Endothelial cell of umbilical vein (primary cell): ENCODE measurements at regions not wholly inside any gene's neighbourhood (a gene's known extent, or its start where the extent isn't known, plus 50 kb on each side); places are given as distances from the start of the nearest gene placed in this dataset.

Experiments used
- CTCF ChIP-seq, 2 donors: IDR thresholded peaks; 1 replicate in 1 of 2; 2 replicates in 1 of 2; pipeline ENCODE4 v1.5.1; 2011; ENCODE audit warnings: low read length in 2 of 2, mild to moderate bottlenecking in 2 of 2, moderate library complexity in 2 of 2, control low read depth in 1 of 2, inconsistent platforms in 1 of 2, low read depth in 1 of 2; ENCODE audit not compliant: insufficient read depth in 1 of 2; ENCODE audit errors: extremely low read depth in 1 of 2
- EZH2 ChIP-seq: IDR thresholded peaks from 2 replicates; pipeline ENCODE4 v1.6.1; 2012; ENCODE audit warnings: borderline replicate concordance, low read depth, mild to moderate bottlenecking, moderate library complexity, low read length, inconsistent platforms; ENCODE audit not compliant: severe bottlenecking
- FOS ChIP-seq: IDR thresholded peaks from 2 replicates; pipeline ENCODE4 v1.6.1; 2011; ENCODE audit warnings: mild to moderate bottlenecking, low read length, moderate library complexity, borderline replicate concordance; ENCODE audit not compliant: insufficient read depth
- GATA2 ChIP-seq: IDR thresholded peaks from 2 replicates; pipeline ENCODE4 v1.7.0; 2011; ENCODE audit warnings: low read depth, mild to moderate bottlenecking, moderate library complexity, mixed read lengths, low read length; ENCODE audit not compliant: insufficient read length, insufficient read depth
- JUN ChIP-seq: IDR thresholded peaks from 2 replicates; pipeline ENCODE4 v1.6.1; 2011; ENCODE audit warnings: borderline replicate concordance, low read depth; ENCODE audit not compliant: insufficient read length, insufficient read depth
- MYC ChIP-seq: IDR thresholded peaks from one replicate; pipeline ENCODE4 v1.6.1; 2011; ENCODE audit warnings: mild to moderate bottlenecking, low read depth, low read length
- POLR2A ChIP-seq: IDR thresholded peaks from 2 replicates; pipeline ENCODE4 v1.6.1; 2012; ENCODE audit warnings: low read depth, mild to moderate bottlenecking, control low read depth, low read length
- POLR2AphosphoS5 ChIP-seq: IDR thresholded peaks from 2 replicates; pipeline ENCODE4 v1.6.1; 2012; ENCODE audit warnings: low read depth, mild to moderate bottlenecking, control low read depth, low read length, moderate library complexity; ENCODE audit not compliant: insufficient read depth

- TF ChIP-seq CTCF (IDR thresholded peaks at IDR 0.05; ENCODE audit: extremely low read depth in 1 of 2, insufficient read depth in 1 of 2, low read depth in 1 of 2, low read length in 2 of 2) (no peak), EZH2 (no peak), JUN (no peak), MYC (no peak), POLR2A (no peak), GATA2 (no peak), POLR2AphosphoS5 (no peak), FOS (no peak)
Measured at GRCh38 chr6:126764671-126765070, 353.8 kb upstream of the RSPO3 start.
